NCI-H2081 treated with DMSO at 0.1 percent for 48 hours (cell line): ENCODE measurements at regions not wholly inside any gene's neighbourhood (a gene's known extent, or its start where the extent isn't known, plus 50 kb on each side); places are given as distances from the start of the nearest gene placed in this dataset.
"Not testable (repeated sequence)": the region's sequence is repeated elsewhere in the genome, so short reads cannot be mapped to it uniquely, and the experiment has no call there.

Experiments used
- DNase-seq: peaks from one replicate; lab custom pipeline; 2025; lab: John Stamatoyannopoulos, UW

DNA sequence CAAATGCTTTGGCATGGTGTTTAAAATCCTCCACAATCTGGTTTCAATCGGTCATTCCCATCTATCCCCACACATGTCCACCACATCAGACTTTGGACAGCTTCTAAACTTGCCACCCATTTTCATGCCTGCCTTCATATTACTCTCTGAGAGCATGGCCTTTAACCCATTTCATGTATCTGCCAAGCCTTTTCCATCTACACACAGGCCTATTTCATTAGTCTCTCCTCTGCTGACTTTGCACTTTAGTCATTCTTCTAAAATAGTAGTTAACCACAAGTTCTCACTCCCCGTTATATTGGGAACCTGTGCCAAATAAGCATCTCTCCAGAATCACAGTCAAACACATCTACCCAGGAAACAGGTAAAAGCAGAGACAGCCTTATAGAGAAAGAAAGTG is 142.2 kb downstream of the MZT1 start:
- DNase-seq: no peak

DNA sequence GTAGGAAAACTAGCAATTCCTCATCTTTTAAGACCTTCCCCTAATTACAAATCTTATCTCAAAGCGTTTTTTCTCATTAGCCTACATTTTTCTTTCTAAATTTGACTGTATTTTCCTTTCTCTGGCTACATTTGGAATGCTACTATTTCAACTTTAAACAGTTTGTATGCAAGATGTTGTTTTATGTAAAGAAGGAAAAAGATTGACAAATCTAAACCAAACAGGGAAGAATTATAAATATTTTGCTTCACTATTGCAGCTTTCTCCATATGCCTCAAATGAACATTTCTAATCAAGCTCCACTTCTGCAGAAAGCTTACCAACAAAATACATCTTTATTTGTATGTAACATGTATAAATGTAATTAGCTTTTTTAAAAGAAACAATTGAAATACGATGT is 156.2 kb downstream of the MZT1 start:
- no peak for DNase-seq

DNA sequence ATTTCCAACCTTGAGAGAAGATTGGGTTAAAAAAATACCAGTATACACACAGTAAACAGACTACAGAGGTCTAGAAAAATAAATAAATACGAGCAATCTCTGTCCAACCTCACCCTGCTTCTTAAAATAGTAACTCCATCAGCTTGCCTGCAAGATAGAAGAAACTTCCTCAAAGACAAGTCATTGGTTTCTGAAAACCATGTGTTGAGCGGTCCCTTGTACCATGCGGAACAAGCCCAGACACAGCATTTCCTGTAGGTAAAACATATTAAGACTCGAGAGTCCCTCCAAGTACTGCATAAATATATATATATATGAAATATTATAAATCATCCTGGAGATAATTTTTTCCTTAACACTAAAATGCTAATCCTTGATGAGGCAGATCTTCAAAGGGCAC is 157.4 kb downstream of the MZT1 start:
- no peak for DNase-seq

DNA sequence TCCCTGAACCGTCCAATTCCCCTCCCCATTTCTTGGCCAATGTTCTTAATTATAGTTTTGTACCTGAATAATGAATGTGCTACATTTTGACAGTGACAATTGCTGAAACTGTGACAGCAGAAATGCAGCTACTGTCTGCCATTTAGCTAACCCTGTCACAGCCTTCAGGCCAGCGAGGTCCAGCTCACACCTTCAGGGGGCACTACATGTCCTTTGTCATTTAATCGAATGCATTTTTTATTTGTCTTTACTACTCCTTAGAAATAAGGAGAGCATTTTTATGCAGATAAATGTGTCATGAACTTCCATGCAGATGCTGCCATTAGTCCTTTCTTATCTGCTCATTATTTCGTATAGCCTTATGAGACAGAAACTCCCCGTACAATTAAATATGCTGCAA is 159.9 kb downstream of the MZT1 start:
- no peak for DNase-seq

DNA sequence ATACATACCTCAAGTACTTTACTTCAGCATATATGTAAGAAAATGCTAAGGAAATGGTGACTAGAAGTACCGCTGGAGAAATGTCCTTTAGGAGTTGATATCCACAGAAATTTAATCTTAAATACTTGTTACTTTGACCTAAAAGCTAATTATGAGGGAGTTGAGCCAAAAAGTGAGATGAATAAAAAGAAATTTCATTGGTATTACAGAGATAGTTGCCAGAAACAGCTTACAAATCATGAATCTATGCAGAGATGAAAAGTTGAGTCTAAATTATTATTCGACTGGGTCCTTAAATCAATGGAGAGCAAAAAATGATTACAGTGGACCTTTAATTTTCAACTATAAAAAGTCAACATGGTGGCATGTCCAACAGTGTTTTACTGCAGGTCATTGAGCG is 160.9 kb downstream of the MZT1 start:
- DNase-seq: no peak

DNA sequence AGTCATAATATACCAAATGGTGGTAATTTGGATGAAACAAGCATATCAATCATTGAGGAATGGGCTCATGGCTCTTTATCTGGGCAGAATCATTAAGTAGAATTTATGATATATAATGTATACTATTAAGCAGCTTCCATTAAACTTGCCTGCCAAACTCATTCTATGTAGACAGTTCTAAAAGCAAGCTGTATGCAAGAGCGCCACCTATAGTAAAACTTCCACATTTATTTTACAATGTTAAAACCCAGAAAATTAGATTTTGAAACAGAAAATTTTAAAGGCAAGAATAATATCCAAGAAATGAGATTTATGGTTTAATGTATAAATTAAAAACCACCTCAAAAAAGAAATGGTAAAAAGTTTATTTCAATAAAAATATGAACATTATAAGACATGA is 161.5 kb downstream of the MZT1 start:
- DNase-seq: no peak

DNA sequence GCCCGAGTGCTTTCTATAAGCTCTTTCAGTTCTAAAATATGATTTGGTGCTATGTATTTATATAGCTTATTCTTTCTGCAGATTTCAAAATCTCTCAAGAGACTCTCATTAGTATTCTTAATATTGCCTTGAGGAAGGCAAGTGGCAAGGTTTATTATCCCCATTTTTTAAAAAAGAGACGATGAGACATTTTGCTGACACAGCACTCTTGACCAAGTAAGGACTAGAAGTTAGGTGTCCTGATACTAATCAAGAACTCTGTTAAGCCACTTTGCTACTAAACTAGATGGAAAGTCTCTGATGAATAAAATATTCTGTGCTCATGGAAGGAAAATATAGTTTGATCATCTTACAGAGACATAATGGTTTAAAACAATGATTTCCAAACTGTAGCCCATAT is 164.7 kb downstream of the MZT1 start:
- DNase-seq: no peak

DNA sequence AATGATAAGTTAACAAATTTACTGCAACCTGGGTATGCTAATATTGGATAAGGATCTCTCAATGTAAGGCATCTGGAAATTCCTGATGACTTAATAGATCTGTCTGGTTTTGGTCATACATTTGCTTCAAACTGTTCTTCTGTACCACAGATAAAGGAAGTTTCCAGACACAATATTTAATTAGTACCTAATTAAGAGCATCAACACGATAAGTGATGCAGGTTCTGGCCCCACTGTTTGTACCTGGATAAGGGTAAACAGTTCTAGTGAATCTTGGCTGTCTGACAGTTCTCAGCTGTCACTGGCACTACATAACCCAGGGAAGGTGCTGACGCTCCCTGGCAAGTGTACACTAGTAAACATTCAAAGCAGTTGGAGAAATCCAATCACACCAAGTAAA is 165.6 kb downstream of the MZT1 start:
- no peak for DNase-seq

DNA sequence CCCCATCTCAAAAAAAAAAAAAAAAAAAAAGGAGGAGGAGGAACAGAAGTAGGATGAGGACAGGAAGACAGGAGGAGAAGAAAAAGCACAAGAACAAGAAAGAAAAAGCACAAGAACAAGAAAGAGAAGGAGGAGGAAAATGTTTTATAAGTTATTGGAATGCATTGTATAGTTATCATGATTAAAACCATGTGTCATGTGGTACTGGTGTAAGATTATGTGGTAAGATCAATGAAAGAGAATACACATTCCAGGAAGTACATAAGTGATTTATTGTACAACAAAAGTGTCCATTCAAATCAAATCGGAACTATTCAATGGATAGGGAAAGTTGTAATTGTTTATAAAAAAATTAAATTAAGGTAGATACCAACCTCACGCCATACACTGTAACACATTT is 167.7 kb downstream of the MZT1 start:
- no peak for DNase-seq

DNA sequence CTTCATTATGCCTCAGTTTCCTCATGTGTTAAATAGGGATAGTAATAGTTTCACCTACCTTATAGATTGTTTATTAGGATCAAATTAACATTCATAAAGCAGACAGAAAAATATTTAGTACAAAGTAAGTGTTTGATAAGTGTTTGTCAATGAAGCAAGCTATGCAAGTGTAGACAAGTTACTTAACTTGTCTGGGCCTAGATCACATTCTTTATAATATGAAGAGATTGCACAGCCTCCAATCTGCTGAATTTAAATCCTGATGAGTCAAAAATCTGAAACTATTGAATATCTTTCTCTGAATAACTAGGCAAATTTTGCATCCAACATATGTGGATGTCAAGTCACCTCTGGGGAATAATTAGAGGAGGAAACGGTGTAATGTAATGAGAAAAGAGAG is 170.5 kb downstream of the MZT1 start:
- DNase-seq: no peak

DNA sequence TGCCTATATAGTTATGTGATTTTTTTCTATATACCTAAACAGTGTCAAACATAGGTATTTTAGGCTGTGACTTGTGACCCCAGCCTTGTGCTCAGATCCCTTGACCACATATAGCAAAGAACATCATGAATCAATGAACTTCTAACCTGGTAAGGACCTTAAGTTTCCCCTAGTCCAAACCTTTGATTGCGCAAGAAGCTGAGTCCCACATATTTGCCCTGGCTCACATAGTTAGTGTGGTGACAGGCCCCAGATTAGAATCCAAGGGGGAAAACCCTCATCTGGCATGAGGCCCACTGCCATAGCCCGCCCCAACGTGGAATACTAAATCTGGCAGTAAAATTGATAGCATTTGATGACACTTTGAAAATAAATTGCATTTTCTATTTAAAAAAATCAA is 171.8 kb downstream of the MZT1 start:
- DNase-seq: no peak

DNA sequence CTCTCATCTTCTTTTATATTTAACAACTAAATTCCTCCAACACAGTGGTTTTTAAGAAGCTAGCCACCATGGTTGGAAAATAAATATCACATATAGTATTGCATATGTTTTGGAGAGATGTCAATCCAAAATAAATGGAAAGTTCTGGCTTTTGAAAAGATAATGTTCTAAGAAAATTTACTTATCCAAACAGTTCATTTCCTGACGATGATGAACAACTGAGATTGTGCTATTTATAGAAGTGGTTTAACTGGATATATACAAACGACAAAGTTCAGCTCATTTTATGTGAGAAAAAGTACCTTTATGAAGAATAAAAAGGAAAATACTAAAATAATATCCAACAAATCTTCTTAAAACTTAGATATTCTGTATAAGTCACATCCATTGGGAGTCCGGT is 174.7 kb downstream of the MZT1 start:
- no peak for DNase-seq

DNA sequence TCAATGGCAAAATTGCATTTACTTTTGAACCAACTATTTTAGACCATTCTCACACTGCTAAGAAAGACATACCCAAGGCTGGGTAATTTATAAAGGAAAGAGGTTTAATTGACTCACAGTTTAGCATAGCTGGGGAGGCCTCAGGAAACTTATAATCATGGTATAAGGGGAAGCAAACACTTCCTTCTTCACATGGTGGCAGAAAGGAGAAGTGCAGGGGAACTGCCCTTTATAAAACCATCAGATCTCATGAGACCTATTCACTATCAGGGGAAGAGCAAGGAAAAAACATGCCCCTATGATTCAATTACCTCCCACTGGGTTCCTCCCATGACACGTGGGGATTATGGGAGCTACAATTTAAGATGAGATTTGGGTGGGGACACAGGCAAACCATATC is 181.5 kb downstream of the MZT1 start:
- not testable (repeated sequence) for DNase-seq

DNA sequence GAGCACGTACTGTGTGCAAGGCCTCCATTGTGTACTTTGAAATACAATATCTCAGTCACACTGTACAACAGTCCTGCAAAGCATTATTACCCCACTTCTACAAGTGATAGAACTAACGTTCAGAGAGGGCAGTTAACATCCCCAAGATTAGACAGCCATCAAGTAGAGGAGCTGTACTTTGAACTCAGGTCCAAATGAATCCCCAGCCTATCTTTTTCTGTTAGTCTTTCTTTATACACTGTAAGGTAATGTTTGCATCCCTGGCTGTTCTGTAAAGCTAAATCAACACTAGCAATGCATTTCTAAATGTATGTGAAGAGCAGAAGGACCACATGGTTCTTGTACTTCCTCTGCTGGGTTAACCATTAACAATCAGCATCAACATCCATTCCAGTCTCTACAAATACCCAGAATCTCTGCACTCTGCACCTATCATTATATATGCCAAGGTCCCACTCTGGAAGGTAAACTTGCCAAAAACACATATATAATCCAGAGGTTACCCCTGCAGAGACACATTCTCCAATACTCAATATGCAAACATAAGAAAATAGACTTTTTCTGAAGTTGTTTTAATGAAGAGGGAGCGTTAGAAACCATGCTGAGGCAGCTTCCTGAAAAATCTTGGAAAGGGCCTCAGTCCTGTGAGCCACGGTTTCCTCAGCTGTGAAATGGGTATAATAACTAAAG is 182.3 kb downstream of the MZT1 start:
- DNase-seq: no peak

DNA sequence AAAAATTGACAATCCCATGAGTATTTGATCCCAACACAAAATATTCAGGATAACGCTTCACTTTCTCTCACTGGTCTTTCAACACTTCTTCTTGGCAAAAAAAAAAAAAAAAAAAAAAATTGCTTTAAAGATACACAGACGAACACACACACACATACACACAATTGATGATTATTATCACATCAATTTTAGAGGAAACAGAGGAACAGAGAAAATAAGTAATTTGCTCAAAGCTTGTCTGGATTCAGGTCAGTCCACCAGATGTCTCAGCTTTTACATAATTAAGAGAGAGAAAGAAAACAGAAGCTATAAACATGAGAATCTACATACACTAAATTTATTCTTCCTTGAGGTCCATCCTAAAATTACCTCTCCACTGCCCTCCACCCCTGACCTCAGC is 183.4 kb downstream of the MZT1 start:
- DNase-seq: no peak

DNA sequence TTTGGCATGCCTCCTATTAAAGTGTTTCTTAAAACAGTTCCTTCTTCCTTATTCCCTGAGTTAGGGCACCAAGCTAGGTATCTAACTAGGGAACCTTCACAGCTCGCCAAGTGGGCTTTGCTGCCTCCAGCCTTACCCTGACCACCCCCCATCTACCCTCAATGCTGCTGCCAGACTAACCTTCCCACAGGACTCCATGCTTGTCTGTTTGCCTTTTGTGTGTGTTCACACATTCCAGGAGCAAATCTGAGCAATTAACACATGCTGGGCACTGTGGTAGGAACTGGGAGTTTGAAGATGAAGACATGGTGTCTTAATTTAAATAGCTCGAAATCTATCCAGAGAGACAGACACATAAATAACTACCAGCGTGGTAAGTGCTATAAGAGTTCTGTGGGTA is 185.2 kb downstream of the MZT1 start:
- no peak for DNase-seq

DNA sequence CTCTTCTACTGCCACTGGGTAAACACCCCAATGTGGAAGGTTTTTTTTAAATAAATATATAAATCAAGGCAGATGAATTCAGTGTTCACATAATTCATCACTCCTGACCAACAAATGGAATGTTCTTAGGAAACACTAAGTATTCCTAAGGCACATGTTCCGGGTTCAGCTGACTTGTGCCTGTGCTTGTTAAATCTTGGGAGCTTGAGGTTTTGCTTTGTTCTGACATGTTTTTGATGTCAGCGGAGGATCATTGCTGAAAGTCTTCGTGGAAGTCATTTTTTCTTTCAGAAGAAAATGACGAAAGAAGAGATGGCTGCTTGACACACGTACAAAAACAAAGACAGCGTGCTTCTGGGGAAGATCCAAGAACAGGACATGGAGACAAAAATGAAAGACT is 185.8 kb downstream of the MZT1 start:
- no peak for DNase-seq

DNA sequence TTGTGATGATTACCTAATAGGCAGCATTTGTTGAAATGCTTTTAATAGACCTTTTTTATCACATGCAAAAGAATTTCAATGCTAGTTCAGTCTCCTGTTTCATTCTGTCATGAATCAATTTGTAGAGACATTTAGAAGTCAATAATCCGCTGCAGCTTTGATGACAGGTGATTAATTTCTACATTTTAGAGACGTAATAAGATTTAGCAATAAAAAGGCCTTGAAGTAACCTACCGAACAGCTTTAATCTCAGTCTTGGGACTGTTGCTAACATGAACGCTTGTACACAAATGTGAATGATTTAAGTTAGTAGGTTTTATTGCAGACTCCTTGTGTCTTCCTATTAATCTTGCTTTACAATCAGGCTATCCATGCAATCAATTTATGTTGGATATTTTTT is 186.5 kb downstream of the MZT1 start:
- DNase-seq: no peak

DNA sequence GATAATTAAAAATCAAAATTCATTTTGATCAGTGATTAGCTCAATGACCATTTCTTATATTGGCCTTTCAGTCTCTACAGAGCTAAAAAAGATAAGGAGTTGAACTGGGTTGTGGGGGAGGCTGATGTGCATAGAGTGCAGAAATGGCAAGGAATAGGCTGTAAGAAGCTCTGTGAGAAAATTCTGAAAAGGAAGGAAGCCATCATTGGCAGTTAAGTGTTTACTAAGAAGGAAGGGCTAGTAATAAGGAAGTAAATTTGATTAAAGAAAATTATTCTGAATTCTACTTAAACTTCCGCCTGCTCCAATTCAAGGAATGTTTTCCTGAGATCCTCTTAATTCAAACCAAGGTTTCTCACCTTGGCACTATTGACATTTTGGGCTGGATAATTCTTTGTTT is 187.5 kb downstream of the MZT1 start:
- DNase-seq: no peak

DNA sequence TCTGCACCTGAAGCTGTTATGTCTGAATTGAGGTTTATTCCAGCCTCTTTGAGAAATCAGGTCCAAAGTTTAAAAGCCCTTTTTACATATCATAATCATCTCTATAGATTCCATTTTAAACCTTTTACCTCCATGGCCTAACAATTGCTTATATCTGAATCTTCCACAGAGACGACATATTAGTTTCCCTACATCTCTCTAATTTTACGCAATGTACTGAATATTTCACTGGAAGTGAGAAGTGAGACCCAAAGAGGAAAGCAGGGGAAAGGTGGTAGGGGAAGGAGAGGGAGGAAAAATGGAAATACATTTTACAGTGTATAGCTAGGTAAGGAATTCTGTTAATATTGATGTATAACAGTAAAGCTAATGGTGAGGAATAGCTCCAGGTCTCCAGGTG is 189.6 kb downstream of the MZT1 start:
- DNase-seq: no peak

DNA sequence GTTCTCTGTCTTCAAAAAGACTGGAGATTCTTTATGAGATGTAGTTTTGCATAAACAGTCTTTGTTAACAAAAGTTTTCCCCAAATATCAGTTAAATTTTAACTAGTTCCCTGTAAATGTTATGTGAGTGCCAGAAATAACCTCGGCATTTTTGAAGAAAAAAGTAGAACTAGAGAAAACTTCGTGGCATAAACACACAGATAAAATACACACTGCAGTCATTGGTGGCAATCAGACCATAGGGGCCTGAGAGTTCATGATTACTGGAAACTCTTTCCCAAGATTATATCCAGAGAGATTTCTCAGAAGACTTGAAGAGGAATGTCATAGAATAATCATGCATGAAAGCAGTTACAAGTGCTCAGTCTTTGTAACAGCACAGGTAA is 190.0 kb downstream of the MZT1 start:
- no peak for DNase-seq

DNA sequence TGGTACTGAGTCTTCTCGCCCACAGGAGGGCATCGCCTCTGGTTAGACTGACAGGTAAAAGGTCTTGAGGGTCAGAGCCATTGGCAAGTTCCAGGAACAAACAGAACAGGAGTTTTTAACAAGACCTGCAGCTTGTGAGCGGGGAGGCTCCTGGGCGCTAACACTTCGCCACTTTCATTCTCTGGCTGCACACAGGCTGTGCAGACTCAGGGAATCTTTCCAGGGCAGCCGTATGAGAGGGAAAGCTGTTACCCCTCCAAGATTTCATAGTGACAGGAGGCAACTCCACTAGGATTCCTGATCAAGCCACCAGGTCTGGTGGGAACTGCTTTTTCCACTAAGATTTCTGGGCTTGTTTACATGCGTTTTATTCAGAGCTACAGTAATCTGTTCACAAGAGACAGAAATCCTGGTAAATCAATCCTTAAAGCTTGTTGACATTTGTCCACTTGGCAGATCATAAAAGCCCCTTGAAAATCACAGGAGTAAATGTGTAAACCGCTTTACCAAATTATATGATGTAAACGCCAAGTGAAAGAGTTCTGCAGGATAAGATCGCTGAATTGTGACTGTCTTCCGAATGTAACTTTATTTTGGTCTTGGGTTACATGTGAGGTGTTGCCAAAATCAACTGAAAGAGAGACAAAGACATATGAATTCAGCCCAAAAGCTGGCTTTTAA is 190.6 kb downstream of the MZT1 start:
- no peak for DNase-seq

DNA sequence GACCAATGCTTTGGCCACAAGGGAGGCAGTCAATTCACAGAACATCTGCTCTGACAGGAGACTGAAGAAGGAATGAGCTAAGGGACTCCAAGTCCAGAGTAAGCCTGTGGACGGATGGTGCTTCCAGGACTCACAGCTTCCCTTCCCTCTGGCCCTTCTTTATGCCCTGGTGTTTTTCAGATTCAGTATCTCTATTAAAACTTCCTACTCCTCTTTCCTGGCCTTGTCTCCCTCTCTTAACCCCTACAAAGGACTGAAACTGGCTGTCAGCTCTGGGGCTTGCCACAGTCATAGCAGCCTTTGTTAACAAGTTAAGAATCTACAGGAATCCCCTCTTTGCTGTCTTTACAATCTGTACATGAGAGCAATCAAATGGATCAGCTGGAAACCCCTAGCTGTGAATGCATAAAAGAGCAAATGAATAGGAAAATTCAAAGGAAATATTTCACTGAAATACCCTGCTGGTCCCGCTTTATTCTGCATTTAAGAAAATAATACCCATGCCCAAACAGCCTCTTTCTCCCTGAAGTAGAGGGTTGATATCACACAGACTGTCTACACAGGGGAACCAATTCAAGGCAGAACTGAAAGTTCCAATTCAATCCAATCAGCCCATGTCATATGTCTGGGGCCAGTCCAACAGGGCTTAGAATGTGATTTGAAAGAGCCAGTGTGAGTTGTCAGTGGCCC is 192.3 kb downstream of the MZT1 start:
- DNase-seq: no peak

DNA sequence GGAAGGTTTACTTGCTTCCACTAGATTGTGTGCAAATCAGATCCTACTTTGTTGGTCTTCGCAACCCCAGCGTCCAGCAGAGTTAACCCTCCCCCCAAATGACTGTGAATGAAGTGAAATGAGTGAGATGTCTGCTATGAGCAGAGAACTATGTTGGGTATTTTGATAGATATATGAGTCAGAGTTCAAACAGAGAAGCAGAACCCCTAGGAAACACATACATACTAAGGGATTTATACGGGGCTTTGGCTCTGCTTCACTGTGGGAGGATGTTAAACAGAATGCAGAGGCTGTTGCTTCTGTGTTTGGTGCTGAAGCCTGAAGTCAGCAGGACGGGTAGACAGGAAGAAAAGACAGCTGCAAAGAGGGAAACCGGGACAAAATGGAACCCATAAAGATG is 197.0 kb downstream of the MZT1 start:
- DNase-seq: no peak
